Activated CD4-positive, alpha-beta T cell treated with anti-CD3 and anti-CD28 coated beads, Interleukin-2, amount 50 U/mL, for 24 hours (primary cell): ENCODE measurements at regions not wholly inside any gene's neighbourhood (a gene's known extent, or its start where the extent isn't known, plus 50 kb on each side); places are given as distances from the start of the nearest gene placed in this dataset.

ENCODE experiments used
- DNase-seq, 2 donors: peaks; one replicate each; pipeline ENCODE4 v3.0.0-alpha.2; 2020; ENCODE audit warnings: low read depth in 1 of 2, low spot score in 1 of 2

DNA sequence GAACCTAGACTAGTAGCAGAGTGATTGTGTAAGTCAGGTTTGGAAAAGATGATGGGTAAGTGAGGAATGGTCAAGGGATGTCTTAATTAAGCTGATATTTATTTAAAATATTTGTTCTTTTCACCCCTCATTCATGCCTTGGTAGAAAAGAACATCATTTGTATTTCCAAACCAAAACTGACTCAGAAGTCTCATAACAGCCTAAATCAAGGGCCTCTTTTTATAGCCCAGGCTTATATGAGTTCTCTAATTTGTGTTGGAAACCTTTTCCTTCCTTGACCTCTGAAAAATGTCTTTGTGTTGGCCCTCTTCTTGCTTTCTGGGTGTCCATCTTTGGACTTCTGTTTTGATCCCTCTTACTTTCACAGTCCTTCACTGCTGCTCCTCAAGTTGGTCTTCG is 1428.2 kb downstream of the MRPL39 start:
- DNase-seq = no peak

DNA sequence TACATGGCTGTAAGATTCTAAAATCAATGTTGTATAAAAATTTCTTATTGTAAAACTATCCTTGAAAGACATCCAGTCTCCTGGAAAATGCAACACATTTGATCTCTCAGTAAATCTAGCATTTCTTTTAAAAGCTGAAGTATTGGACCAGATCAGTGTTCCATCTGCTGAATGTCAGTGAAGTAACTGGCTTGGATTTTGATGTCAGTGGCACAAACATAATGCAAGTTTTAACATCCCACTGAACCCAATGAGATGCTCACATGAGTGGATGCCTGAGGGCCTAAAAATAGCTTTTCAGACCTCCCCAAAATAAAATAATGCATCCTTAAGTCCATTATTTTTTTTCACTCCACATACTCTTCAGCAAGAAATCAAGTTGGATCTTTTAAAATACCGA is 1432.2 kb downstream of the MRPL39 start:
- no peak for DNase-seq

DNA sequence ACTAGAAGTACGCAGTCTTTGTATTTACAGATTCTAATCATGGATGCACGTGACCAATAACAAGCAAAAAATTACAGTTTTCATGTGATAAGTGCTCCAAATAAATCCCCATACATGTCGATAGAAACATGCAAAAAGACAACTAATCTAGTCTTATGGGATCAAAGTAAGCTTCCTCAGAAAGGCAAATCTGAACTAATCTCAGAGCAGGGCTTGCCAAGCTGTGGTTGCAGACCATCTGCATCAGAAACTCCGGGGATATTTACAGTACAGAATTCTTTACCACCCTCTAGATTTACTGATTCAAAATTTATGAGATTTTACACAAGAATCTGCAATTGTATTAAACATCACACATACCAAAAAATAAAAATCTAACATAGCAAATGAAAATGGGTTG is 1435.5 kb downstream of the MRPL39 start:
- DNase-seq = no peak

- DNase-seq = no peak
Measured at GRCh38 chr21:24163539-24163938, 1443.7 kb downstream of the MRPL39 start.

DNA sequence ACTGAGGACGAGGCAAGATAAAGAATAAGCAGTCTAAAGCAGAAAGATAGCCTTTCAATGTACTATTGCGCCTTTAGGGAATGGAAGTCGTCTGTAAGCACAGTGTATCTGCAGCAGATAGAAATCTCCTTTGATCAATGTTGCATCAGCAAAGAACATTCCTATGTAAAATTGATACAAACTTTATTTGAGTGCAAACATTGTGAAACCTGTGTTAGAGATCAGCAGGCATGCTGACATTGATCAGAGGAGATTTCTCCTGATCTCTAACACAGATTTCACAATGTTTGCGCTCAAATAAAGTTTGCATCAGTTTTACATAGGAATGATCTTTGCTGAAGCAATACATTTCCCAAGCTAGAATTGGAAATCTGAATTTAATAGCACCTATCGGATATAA is 1446.8 kb downstream of the MRPL39 start:
- DNase-seq = no peak

GRCh38 chr21:24153137-24153536 is 1454.1 kb downstream of the MRPL39 start:
- no peak for DNase-seq

DNA sequence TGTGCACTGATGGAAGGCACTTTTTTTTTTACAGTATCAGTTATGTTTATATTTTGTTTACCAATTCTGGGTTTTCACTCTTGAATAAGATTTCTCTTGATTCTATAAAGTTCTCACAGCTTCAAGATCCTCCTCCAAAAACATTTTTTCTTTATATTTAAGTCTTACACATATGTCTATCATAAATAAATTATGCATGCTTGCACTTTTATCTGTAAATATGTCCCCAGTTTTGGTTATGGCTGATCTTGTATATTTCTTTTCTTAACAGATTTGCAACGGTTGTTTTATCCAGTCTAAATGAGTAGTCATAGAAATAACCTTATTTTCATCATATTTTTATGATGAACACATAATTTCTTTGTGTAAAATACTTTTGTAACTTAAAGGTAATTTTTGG is 1456.5 kb downstream of the MRPL39 start:
- no peak for DNase-seq

DNA sequence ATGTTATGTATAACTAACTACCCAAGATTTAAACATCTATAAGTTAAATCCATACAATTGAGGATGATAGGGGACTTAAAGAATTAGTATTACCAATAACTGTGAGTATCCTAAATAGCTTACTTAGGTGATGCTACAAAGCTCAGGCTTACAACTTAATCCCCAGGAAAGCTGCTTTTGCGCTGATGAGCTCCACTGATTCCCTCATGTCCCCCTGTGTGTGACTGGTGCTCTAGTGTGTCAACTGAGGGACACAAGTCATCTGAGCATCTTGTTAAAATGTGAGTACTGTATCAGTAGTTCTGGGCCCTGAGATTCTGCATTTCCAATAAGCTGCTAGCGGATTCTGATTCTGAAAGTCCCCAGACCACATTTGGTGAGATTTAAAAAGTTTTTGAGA is 1458.8 kb downstream of the MRPL39 start:
- no peak for DNase-seq

DNA sequence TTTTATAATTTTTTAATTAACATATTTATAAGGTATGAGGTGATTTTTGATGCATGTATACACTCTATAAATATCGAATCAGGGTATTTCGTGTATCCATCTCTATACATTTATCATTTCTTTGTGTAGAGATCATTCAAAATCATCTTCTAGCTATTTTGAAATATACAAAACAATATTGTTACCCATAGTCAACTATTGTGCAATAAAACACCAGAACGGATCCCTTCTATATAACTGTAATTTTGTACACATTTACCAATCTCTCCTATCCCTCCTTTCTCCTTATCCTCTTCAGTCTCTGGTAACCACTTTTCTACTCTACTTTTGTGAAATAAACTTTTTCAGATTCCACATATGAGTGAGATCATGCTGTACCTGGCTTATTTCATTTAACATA is 1459.6 kb downstream of the MRPL39 start:
- DNase-seq = no peak

DNA sequence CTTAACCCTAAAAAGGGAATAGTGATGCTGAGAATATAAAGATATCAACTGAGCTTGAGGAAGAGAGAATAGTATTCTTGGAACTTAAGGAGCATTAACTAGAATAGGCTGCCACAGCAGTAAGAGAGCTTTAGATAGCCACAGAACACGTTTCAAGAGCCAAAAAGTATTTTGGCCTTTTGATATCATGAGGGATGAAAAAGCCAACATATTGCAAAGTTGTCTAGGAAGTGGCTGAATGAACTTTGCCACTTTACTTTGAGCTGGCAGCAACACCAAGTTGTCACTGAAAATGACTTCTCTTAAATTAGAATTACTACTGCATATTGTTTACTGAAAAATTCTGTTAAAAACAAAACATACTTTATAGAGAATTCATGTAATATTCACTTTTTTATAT is 1476.2 kb downstream of the MRPL39 start:
- no peak for DNase-seq

DNA sequence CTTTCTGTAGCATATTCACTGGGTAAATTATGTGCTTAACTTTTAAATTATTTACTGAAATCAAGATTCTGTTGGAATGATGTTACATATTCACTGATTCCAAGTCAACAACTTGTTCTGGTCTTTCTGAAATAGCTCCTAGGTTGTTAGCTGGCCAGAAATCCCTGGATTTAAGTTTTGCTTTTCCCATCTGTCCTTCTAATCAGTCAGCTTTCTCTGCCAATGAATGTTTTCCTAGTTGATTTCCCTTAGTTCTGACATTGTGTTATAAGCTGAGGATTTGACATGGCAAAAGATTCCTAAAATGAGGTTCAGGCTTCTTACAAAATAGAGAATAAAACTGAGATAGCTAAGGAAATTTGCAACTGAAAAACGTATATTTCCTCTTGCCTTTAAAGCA is 1479.6 kb downstream of the MRPL39 start:
- DNase-seq = no peak

DNA sequence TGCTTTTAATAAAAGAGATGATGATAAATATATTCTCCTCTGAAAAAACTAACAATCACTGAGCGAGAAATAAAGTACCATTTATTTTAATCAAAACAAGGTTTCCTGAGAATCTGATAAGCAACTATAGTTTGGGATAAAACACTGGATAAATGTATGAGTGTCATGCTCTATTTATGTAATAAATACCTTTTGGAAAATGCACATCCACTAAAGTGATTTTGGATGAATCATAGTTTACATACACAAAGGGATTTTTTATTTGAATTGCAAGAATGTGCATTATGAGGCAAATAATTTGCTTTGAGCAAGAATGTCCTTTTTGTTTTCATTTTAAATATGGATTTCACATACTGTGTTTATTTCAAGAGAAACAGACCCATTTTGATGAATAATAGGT is 1483.5 kb downstream of the MRPL39 start:
- DNase-seq = no peak

GRCh38 chr21:24118738-24119459 is 1488.4 kb downstream of the MRPL39 start:
- DNase-seq = no peak

GRCh38 chr21:24115141-24115540 is 1492.1 kb downstream of the MRPL39 start:
- DNase-seq = no peak

- DNase-seq = no peak
Measured at GRCh38 chr21:24112020-24112419, 1495.3 kb downstream of the MRPL39 start.

DNA sequence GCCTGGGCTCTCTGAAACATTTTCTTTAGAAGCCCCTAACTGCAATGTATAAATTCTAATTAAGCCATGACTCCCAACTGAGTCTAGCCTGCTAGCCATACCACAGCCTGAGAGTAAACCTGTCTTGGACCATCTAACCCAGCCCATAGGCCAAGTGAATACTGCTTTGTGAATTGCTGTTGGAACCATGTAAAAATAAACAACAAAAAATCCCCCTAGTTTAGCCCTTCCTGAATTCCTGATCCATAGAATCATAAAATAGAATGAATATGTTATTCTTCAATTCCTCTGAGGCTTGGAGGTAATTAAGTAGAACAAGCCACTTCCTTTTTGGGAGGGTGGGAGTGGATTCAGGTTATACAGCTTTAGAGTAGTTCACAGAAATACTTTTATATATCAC is 1496.4 kb downstream of the MRPL39 start:
- no peak for DNase-seq

DNA sequence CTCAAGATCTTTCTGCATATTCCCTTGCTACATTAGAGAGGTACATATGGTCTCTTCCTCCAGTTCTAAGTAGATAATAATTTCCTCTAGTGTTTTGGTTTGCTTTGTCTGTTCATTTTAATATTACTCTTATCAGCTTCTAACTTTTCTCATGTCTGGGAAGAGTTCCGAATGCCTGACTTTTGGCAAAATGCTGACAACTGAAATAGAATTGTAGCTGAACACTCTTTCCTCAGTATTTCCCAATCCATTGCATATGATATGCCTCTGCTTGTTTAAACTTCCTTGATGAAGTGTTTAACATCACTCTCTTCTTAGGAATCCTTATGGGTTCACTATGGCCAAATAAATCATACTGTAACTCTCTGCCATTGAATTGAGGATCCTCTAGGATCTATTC is 1510.1 kb downstream of the MRPL39 start:
- no peak for DNase-seq

- no peak for DNase-seq
Measured at GRCh38 chr21:24096651-24097050, 1510.6 kb downstream of the MRPL39 start.

GRCh38 chr21:24093032-24093431 is 1514.2 kb downstream of the MRPL39 start:
- no peak for DNase-seq

DNA sequence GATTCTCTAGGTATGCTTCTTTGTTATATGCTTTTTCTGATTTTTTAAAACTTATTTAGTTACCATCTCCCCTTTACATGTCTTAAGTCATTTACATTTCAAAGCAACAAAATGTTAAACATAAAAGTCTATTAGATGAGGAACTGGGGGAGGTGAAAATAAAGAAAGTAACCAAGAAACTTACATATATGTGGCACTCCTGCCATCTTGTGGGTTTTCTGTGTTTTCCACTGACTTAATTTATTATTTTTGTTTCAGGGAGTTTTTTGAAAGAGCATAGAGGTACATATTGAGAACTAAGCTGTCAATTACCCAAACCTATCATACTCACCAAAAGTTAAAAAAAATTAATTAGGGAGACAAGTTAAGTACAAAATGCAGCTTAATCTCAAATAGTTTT is 1531.1 kb downstream of the MRPL39 start:
- no peak for DNase-seq

DNA sequence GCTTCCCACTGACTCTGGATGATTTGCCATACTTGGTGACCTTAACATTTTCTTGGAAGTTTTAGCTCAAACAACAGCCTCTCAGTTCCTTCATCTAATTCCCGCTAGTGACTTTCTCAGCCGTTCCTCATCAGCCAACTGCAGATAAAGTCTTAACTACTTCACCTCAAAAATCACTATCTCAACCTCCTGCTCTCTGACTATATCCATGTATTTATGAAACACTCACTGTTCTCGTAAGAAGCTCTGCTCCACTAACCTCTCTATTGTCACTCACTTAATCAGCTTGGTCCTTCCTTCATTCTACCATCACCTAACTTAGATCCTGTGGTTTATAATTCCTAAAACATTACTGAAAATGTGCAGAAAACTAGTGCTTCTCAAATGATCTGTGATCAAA is 1551.6 kb downstream of the MRPL39 start:
- DNase-seq = no peak

GRCh38 chr21:24050231-24050630 is 1557.0 kb downstream of the MRPL39 start:
- DNase-seq = no peak

GRCh38 chr21:24046829-24047443 is 1560.3 kb downstream of the MRPL39 start:
- no peak for DNase-seq
